HG03378 (cell line): ENCODE measurements at regions not wholly inside any gene's neighbourhood (a gene's known extent, or its start where the extent isn't known, plus 50 kb on each side); places are given as distances from the start of the nearest gene placed in this dataset.

ENCODE experiments used
- ATAC-seq: cut with Tn5 transposase; IDR thresholded peaks from one replicate; pipeline ENCODE4 v1.9.1; 2021; ENCODE audit warnings: mild to moderate bottlenecking, moderate library complexity; ENCODE audit not compliant: unreplicated experiment

GRCh38 chr3:194984622-194985021 lies 286.3 kb downstream of the XXYLT1 start:
- no peak for ATAC-seq

DNA sequence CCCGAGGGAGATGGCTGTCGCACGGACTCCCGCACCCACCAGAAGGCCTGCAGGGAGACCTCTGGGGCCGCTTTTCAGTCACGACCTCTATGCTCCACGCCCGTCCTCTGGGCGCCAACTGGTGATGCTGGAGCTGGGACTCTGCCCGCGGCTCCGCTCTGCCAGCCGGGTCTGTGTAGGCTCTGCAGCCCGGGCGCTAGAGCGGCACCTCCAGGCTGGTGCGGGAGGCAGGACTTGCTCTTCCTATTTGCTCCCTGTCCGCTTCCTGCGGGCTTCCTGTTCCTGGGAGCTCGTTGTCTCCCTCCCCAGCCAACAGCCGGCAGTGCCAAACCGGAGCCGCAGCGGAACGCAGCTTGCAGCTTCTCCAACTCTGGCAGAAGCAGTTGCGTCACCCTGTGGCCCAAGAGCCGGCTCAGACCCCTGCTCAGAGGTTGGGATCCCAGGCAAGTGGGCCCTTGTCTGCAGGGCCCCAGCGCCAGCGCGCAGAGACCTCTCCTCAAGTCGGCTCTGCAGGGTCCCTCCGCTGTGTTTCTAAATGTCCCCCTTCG lies 285.9 kb downstream of the XXYLT1 start:
- no peak for ATAC-seq

DNA sequence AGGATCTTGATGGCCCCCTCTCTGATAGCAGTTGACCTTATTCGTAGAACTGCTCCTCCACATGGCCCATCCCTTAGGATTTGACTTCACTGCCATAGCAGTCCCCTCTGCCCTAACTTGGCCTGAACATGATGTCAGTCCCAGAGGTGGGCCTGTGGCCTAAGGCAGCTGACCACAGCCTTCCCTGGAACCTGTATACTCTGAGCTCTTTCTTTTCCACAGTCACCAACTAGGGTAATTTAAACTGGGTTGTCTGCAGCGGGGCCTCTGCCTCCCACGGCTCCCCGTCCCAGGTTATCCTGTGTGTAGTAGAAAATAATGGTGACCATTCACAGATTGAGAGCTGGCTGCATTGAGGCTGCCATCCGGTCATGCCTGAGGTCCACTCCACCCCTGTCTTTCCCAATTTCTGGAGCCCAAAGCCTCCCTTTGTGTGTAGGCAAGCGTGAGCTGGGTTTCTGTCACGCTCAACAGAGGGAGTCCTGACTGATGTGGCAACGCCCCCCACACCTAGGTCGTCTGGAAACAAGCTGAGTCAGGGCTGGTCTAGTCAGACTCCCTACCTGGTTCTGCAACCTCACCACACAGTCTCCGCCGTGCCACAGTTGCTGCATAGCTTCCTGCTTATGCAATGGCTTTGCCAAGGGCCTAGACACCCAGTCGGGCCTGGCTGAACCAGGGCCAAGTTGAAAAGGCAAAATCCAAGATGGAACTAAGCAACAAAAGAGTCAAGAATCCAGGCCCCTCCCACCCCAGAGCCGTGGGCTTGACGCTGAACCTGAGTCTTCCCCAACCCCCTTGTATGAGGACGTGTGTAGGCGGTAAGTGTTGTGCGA lies 284.5 kb downstream of the XXYLT1 start:
- ATAC-seq, result no peak

DNA sequence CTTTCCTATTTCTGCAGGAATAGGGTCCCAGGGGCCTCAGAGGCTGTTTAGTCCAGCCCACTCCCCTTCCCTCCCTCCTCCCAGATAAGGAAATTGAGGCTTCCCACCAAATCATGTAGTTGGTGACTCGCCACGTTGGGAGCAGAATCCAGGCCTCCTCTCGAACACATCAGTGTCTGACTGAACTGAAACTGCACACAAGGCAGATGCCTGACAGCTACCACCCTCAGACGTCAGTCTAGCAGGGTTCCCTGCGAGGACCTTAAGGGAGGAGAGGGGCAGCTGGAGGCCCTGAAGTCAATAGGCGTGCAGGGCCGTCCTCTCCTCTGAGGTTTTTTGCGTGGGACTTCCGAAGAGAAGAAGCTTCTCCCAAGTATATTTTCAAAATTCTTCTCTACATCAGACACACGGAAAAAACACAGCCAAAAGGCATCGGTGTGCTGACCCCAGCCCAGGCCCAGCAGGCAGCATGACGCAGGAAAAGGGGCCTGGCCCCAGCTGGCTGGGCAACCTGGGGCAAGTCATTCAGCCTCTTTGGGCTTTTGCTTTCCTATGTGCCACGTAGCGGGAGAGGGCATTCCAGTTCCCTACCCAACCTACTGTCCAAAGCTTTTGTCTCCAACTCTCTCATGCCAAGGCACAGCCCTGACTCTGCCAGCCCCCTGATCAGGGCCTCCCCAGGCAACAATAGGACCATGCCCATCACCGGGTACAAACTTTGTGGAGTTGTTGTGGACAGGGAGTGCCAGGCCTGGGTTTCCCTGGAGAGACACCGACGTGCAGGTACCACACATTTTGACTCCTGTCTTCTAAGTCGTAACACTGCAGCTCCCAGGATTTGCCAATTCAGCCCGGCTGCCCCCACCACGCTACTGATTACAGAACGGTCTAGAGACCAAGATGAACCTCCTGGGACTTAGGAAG lies 283.1 kb downstream of the XXYLT1 start:
- ATAC-seq, result no peak

DNA sequence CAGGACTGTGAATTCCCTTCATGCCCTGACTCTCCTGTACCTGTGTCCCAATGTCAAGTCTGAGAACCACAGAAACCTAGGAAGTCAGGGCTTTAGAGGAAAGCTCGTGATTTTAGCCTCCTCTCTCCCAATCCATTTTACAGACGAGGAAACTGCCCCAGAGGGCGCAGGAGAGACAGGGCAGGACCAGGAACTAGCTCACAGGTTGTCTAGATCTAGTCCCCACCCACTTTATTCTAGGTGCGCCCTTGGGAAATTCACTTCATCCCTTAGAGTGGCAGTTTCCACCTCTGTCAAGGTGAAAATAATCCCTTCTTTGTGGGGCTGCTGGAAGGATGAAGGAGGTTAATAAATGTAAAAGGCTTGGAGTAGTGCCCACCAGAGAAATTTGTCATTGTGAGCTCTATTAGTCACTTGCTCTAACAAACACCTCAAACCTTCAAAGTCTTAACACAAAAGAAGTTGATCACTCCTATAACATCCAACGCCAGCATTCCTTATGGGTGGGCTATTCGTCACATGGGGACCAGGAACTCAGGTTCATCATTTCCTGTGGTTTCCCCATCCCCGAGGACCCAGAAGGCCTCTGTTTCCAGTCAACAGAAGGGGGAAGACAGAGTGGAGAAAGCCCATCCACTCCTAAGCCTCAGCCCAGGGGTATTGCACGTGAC lies 282.3 kb downstream of the XXYLT1 start:
- ATAC-seq, result no peak

GRCh38 chr3:194989241-194989640 lies 281.7 kb downstream of the XXYLT1 start:
- no peak for ATAC-seq

GRCh38 chr3:194990454-194991337 lies 280.3 kb downstream of the XXYLT1 start:
- no peak for ATAC-seq

GRCh38 chr3:194991338-194991654 lies 279.7 kb downstream of the XXYLT1 start:
- ATAC-seq, result no peak

DNA sequence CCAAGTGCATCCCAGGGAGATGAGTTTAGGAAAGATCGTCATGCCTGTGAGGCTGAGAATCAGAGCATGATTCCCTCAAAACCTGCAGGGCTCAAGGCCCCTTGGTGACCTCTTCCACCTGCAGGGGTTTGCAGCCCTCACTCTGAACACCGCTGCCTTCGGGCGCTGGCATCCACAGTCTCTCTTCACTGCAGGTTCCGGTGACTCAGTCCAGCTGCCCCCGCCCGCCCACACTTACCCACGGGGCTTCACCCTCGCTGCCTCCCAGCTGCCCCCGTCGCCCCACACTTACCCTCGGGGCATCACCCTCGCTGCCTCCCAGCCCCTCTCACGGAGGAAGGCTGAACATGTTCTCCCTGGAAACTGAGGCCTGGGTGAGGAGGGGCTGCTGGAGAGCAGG lies 277.1 kb downstream of the XXYLT1 start:
- ATAC-seq, result no peak

DNA sequence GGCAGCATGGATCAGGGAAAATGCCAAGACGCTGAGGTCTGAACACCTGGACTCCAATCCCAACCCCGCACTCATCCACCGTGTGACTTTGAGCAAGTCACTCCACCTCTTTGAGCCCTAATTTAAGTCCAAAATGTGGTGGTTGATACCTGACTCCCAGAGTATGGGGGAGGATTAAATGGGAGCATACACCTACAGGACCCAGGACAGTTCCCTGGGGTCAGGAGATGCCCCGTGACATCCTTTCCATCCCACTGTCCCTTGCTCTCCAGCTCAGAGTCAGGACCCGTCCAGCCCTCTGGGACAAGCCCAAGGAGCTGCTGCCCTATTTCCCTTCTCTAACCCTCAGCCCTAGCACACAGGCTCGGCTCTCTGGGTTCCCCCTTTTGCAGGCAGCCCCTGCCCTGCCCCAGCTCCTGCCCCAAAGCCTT lies 276.4 kb downstream of the XXYLT1 start:
- no peak for ATAC-seq

- no peak for ATAC-seq
Observed at GRCh38 chr3:194995334-194995733, 275.6 kb downstream of the XXYLT1 start.

DNA sequence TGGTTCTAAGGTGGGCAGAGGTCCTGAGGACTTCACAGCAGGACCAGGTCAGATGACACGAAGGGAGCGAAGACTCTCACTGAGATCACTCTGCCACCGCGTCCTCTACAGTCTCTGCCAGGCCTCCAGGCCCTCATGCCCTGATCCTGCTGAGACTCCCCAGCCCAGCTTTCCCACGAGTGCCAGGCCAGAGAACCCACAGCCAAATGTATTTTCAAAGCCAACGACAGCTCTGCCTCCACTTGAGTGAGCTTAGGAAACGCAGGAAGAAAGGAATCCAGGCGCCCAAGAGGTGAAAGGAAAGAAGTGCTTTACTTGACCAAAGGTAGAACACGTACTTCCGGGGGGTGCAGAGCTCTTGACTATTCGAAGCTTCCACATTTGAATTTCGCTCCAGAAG lies 275.0 kb downstream of the XXYLT1 start:
- no peak for ATAC-seq

DNA sequence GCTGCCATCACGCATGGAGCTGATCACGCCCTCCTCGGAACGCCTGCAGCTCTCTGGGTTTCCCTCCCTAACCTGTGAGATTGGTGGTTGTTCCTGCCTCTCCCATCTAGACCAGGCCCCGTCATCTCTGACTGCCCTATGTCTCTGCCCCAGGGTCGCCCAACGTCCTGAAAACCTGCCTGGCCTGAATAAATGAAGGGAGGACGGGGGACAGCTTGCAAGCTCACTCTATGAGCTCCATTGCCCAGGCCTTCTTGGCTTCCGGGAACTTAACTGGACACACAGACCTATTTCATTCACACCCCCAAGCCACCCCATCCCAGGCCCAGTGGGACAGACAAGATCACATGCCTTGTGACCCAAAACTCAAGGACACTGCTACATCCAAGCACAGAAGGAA lies 274.2 kb downstream of the XXYLT1 start:
- no peak for ATAC-seq

GRCh38 chr3:194998417-194998816 lies 272.5 kb downstream of the XXYLT1 start:
- ATAC-seq, result no peak

DNA sequence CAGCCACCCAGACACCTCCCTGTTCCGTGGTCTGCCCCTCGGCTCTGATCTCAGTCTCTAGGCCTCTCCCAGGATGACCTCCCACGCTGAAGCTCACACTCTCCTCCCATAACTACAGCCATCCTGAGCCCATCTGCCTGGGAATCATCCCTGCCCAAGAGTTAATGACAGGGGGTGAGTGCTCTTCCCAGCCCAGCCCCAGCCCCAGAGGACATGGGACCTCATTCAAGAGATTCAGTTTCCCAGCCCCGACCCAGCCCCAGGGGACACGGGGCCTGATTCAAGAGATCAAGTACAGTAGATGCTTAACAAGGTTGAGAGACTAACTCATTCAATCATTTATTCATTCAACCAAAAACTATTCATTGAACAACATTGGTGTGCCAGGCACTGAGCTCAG lies 272.0 kb downstream of the XXYLT1 start:
- ATAC-seq, result no peak

- no peak for ATAC-seq
Observed at GRCh38 chr3:194999491-194999890, 271.5 kb downstream of the XXYLT1 start.

DNA sequence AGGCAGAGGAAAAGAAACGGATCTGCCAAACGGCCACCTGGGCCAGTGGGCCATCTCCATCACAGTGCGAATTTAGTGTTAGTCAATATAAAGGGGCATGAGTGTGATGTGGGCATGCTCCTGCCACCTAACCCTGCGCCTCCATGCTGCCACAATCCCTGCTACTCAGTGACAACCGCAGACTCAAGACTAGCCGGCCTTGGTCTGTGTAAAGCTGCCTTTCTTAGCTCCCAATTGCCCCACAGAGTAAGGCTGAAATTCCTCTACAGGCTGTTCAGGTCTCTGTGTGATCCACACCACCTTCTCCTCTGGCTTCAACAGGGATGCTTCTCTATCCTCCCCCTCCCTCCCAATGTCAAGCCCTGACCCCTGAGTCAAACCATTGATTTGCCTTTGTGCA lies 269.7 kb downstream of the XXYLT1 start:
- no peak for ATAC-seq

DNA sequence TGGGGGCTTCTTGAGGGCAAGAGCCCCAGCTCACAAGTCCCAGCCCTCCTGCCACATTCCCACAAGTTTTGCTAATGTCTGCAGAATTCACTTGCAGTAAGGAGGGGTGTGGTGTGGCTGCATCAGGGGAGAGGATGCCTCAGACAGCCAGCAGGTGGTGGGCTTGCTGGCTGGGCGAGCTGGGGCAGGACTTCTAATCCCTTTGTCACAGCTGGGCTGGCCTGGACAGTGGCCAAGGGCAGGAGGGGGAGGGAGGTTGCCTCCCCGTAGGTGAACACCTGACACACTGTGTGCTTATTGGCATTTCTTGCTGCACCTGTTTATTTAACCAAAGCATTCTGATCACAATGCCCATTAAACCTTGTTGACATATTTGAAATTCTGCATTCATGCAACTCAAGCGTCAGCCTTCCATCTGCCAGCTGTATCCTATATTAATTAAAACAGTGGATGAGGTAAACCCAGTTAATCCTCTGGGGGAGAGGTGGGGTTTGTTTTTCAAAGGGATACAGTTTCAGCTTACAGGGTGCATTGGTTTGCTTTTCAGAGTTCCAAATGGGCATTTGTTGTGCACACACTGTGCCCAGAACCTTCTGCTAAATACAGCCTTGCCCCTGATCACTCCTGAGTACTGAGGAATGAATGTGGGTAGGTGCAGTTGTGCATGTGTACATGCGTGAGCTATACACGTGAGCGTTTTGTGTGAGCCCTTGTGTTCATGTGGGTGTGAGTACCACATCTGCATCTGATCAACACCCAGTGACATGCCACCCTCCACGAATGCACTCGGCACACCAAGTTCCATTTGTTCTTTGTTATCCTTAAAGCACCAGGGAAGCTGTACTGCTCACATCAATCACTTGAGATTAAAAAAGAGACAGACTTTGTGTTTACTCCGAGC lies 268.7 kb downstream of the XXYLT1 start:
- ATAC-seq, result no peak
